ENCODE measurements at regions not wholly inside any gene's neighbourhood (a gene's known extent, or its start where the extent isn't known, plus 50 kb on each side); places are given as distances from the start of the nearest gene placed in this dataset.
"Not testable (repeated sequence)": the region's sequence is repeated elsewhere in the genome, so short reads cannot be mapped to it uniquely, and the experiment has no call there.

GRCh38 chrX:55160685-55161552 is 59.2 kb upstream of the PAGE5 start:
- Histone ChIP-seq H4K20me1 (ENCODE audit: insufficient read depth, low read length) (no peaks in the 10 kb centered on the region), H3K27ac (ENCODE audit: low read depth, low read length, poor library complexity, severe bottlenecking) (peak overlapping the region; percentile 89), H3K9ac (ENCODE audit: low read length) (peak overlapping the region; percentile 75), H3K9me2 (ENCODE audit: low read depth, low read length) (no peaks in the 10 kb centered on the region), H3K79me2 (ENCODE audit: insufficient read depth, low read length) (no peaks in the 10 kb centered on the region), H3F3A (ENCODE audit: insufficient read depth, low read length) (no peaks in the 10 kb centered on the region), H3K36me3 (ENCODE audit: insufficient read depth, low read length) (no peaks in the 10 kb centered on the region), H3K4me1 (ENCODE audit: insufficient read depth, low read length, severe bottlenecking) (peaks cover 15% of the 10 kb centered on the region), H2AFZ (ENCODE audit: low read length) (no peak overlapping the region), H3K4me3 (ENCODE audit: low read depth, low read length, poor library complexity, severe bottlenecking) (peak overlapping the region; percentile 69), H3K27me3 (ENCODE audit: insufficient read depth, low read length) (no peaks in the 10 kb centered on the region), H3K4me2 (ENCODE audit: low read length) (peak overlapping the region; percentile 84), H3K9me3 (ENCODE audit: low read length) (no peaks in the 10 kb centered on the region)
- no peak for TF ChIP-seq EZH2 (IDR thresholded peaks at IDR 0.05; ENCODE audit: borderline replicate concordance, low read length)
- TF ChIP-seq, protein P1, sequence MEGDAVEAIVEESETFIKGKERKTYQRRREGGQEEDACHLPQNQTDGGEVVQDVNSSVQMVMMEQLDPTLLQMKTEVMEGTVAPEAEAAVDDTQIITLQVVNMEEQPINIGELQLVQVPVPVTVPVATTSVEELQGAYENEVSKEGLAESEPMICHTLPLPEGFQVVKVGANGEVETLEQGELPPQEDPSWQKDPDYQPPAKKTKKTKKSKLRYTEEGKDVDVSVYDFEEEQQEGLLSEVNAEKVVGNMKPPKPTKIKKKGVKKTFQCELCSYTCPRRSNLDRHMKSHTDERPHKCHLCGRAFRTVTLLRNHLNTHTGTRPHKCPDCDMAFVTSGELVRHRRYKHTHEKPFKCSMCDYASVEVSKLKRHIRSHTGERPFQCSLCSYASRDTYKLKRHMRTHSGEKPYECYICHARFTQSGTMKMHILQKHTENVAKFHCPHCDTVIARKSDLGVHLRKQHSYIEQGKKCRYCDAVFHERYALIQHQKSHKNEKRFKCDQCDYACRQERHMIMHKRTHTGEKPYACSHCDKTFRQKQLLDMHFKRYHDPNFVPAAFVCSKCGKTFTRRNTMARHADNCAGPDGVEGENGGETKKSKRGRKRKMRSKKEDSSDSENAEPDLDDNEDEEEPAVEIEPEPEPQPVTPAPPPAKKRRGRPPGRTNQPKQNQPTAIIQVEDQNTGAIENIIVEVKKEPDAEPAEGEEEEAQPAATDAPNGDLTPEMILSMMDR (IDR thresholded peaks at IDR 0.05; ENCODE audit: low read length): peak; percentile 58

DNA sequence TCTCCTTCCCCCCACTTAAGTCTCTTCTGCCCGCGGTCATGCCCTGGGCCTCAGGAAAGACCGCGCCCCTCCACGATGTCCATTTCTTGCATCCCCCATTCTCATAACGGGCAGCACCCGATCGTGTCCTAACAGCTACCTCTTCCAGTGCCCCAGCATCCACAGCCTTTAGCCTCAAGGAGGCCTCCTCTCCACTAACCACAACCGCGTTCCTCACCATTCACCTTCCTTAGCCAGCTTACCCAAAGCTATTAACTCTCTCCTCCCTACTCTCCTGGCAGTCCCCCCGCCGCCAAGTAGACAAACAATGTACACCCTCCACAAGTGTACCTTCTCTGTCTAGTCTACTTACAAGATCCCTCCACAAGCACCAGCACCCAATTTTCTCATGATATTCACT is 58.6 kb upstream of the PAGE5 start:
- H3K4me3 ChIP-seq (ENCODE audit: low read depth, low read length, poor library complexity, severe bottlenecking): peak overlapping the region; percentile 69
- H3K36me3 ChIP-seq (ENCODE audit: insufficient read depth, low read length): no peaks in the 10 kb centered on the region
- no peaks in the 10 kb centered on the region for H3K27me3 ChIP-seq (ENCODE audit: insufficient read depth, low read length)
- H4K20me1 ChIP-seq (ENCODE audit: insufficient read depth, low read length): no peaks in the 10 kb centered on the region
- H3K4me1 ChIP-seq (ENCODE audit: insufficient read depth, low read length, severe bottlenecking): peaks cover 15% of the 10 kb centered on the region
- no peaks in the 10 kb centered on the region for H3K79me2 ChIP-seq (ENCODE audit: insufficient read depth, low read length)
- H3F3A ChIP-seq (ENCODE audit: insufficient read depth, low read length): no peaks in the 10 kb centered on the region
- TF ChIP-seq, protein P1 (IDR thresholded peaks at IDR 0.05; ENCODE audit: low read length): no peak
- no peak for TF ChIP-seq EZH2 (IDR thresholded peaks at IDR 0.05; ENCODE audit: borderline replicate concordance, low read length)
- H3K9me2 ChIP-seq (ENCODE audit: low read depth, low read length): no peaks in the 10 kb centered on the region
- H3K9ac ChIP-seq (ENCODE audit: low read length): peak overlapping the region; percentile 75
- no peak overlapping the region for H2AFZ ChIP-seq (ENCODE audit: low read length)
- no peaks in the 10 kb centered on the region for H3K9me3 ChIP-seq (ENCODE audit: low read length)
- peak overlapping the region; percentile 89 for H3K27ac ChIP-seq (ENCODE audit: low read depth, low read length, poor library complexity, severe bottlenecking)
- H3K4me2 ChIP-seq (ENCODE audit: low read length): peak overlapping the region; percentile 84

- no peak for TF ChIP-seq EZH2 (IDR thresholded peaks at IDR 0.05; ENCODE audit: borderline replicate concordance, low read length)
- TF ChIP-seq, protein P1 (IDR thresholded peaks at IDR 0.05; ENCODE audit: low read length): no peak
- Histone ChIP-seq H3K4me3 (ENCODE audit: low read depth, low read length, poor library complexity, severe bottlenecking) (no peak overlapping the region), H3K9me3 (ENCODE audit: low read length) (no peaks in the 10 kb centered on the region), H3K9ac (ENCODE audit: low read length) (no peak overlapping the region), H4K20me1 (ENCODE audit: insufficient read depth, low read length) (no peaks in the 10 kb centered on the region), H3F3A (ENCODE audit: insufficient read depth, low read length) (no peaks in the 10 kb centered on the region), H3K9me2 (ENCODE audit: low read depth, low read length) (no peaks in the 10 kb centered on the region), H3K4me2 (ENCODE audit: low read length) (no peak overlapping the region), H2AFZ (ENCODE audit: low read length) (no peak overlapping the region), H3K4me1 (ENCODE audit: insufficient read depth, low read length, severe bottlenecking) (peaks cover 15% of the 10 kb centered on the region), H3K27ac (ENCODE audit: low read depth, low read length, poor library complexity, severe bottlenecking) (no peak overlapping the region), H3K79me2 (ENCODE audit: insufficient read depth, low read length) (no peaks in the 10 kb centered on the region), H3K27me3 (ENCODE audit: insufficient read depth, low read length) (no peaks in the 10 kb centered on the region), H3K36me3 (ENCODE audit: insufficient read depth, low read length) (no peaks in the 10 kb centered on the region)
These were observed 57.0 kb upstream of the PAGE5 start for GRCh38 chrX:55163171-55163570.

GRCh38 chrX:55165026-55165425 is 55.1 kb upstream of the PAGE5 start:
- not testable (repeated sequence) for H3K9me3 ChIP-seq (ENCODE audit: low read length); H3K9me2 ChIP-seq (ENCODE audit: low read depth, low read length); H3K27me3 ChIP-seq (ENCODE audit: insufficient read depth, low read length); H4K20me1 ChIP-seq (ENCODE audit: insufficient read depth, low read length); H3K4me2 ChIP-seq (ENCODE audit: low read length); H3F3A ChIP-seq (ENCODE audit: insufficient read depth, low read length); H3K4me3 ChIP-seq (ENCODE audit: low read depth, low read length, poor library complexity, severe bottlenecking); H3K79me2 ChIP-seq (ENCODE audit: insufficient read depth, low read length); H3K36me3 ChIP-seq (ENCODE audit: insufficient read depth, low read length); H3K9ac ChIP-seq (ENCODE audit: low read length); H3K27ac ChIP-seq (ENCODE audit: low read depth, low read length, poor library complexity, severe bottlenecking); H3K4me1 ChIP-seq (ENCODE audit: insufficient read depth, low read length, severe bottlenecking); H2AFZ ChIP-seq (ENCODE audit: low read length)
